22Rv1 (cell line): ENCODE measurements at regions not wholly inside any gene's neighbourhood (a gene's known extent, or its start where the extent isn't known, plus 50 kb on each side); places are given as distances from the start of the nearest gene placed in this dataset.

Source experiments
- H3K27ac ChIP-seq: fragments of 450-650 bp; 2 replicates; pipeline ENCODE4 v1.5.1; 2017
- CTCF ChIP-seq: fragments of 450-650 bp; IDR thresholded peaks from 2 replicates; pipeline ENCODE4 v1.5.1; 2017; ENCODE audit warnings: mild to moderate bottlenecking
- ZFX ChIP-seq: fragments of 450-650 bp; IDR thresholded peaks from 2 replicates; pipeline ENCODE4 v1.6.1; 2017; ENCODE audit warnings: antibody characterized with exemption, borderline replicate concordance

DNA sequence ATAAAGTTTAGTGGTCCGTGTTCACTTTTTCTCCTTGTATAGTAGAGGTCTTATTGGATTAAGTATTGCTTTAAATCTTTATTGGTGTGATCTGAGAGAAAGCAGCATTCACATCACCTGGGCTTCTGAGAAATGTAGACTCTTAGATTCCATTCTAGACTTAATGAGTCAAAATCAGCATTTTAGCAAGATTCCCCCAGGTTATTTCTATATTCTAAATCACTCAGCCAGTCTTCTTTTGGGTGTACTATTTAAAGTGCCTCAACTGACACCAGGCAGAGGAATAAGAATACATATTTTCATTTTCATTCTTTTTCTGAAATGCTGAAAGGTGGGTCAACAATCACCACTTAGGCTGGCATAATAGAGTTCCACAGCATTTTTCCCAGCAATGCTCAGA is 481.7 kb downstream of the TUSC7 start:
- TF ChIP-seq ZFX: no peak
- TF ChIP-seq CTCF: no peak
- H3K27ac ChIP-seq: no peak overlapping the region

GRCh38 chr3:117192888-117193287 is 483.3 kb downstream of the TUSC7 start:
- no peak overlapping the region for H3K27ac ChIP-seq
- TF ChIP-seq ZFX (no peak), CTCF (no peak)

- H3K27ac ChIP-seq: no peak overlapping the region
- TF ChIP-seq ZFX (no peak), CTCF (peak; percentile 21; the same call in 1 of the 2 replicates)
These were observed 483.8 kb downstream of the TUSC7 start for GRCh38 chr3:117193390-117193789.

- TF ChIP-seq ZFX (no peak), CTCF (no peak)
These were observed 485.5 kb downstream of the TUSC7 start for GRCh38 chr3:117195034-117195433.

DNA sequence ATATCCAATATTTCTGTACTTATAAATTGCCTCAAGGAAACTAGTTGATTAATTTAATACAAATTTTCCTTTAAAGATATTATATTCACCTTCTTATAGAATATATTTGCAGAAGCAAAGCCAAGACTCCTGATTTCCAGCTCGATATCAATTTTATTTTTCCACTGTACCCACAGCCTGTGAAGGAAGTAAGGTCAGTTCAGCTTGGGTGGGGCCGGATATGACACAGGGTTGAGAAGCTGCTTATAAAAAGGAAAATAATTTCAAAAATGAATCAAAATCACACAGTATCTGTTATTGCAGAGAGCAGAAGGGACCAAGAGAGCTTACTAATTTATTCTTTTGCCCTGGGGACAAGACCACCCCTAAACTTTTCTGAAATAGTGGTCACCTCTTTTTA is 491.4 kb downstream of the TUSC7 start:
- TF ChIP-seq CTCF (no peak), ZFX (no peak)
- no peak overlapping the region for H3K27ac ChIP-seq

More at GRCh38 chr3:117195034-117195433, 485.5 kb downstream of the TUSC7 start:
- H3K27ac ChIP-seq: no peak overlapping the region

- no peak for TF ChIP-seq ZFX
- no peak for TF ChIP-seq CTCF
- H3K27ac ChIP-seq: no peak overlapping the region
These were observed 492.6 kb downstream of the TUSC7 start for GRCh38 chr3:117201901-117202774.

GRCh38 chr3:117217355-117217754 is 507.8 kb downstream of the TUSC7 start:
- H3K27ac ChIP-seq: no peak overlapping the region
- no peak for TF ChIP-seq CTCF
- TF ChIP-seq ZFX: no peak
